ENCODE measurements at regions not wholly inside any gene's neighbourhood (a gene's known extent, or its start where the extent isn't known, plus 50 kb on each side); places are given as distances from the start of the nearest gene placed in this dataset.

GRCh38 chr5:32512926-32513325 lies 68.4 kb upstream of the ZFR start:
- Histone ChIP-seq H3K4me3 (replicated peaks in 1 of 3; ENCODE audit: low read depth in 2 of 3, low read length in 3 of 3) (no peak overlapping the region), H2AFZ (ENCODE audit: insufficient read depth, low read depth, low read length, poor library complexity, severe bottlenecking) (no peak overlapping the region), H3K4me1 (ENCODE audit: control insufficient read depth in 1 of 2, insufficient read depth in 2 of 2, low read length in 2 of 2) (peaks cover 31 to 32% of the 10 kb centered on the region in 2 donors), H3K36me3 (replicated peaks in 1 of 2; ENCODE audit: control insufficient read depth in 1 of 2, insufficient read depth in 2 of 2, low read length in 2 of 2) (no peaks in the 10 kb centered on the region), H3K9me3 (replicated peaks in 1 of 2; ENCODE audit: control insufficient read depth in 1 of 2, insufficient read depth in 1 of 2, low read length in 2 of 2) (no peaks in the 10 kb centered on the region), H3K9ac (ENCODE audit: insufficient read depth, low read length, poor library complexity, severe bottlenecking) (no peak overlapping the region), H4K20me1 (ENCODE audit: insufficient read depth, low read length) (no peaks in the 10 kb centered on the region), H3K79me2 (ENCODE audit: insufficient read depth, low read length) (no peaks in the 10 kb centered on the region), H3K4me2 (replicated peaks; ENCODE audit: extremely low read depth, low read length, poor library complexity, severe bottlenecking) (no peak overlapping the region), H3K27ac (ENCODE audit: low read depth in 1 of 2, low read length in 2 of 2) (no peak overlapping the region), H3K27me3 (ENCODE audit: control insufficient read depth in 2 of 2, insufficient read depth in 2 of 2, low read length in 2 of 2) (no peaks in the 10 kb centered on the region)
- no CpG with 5 or more reads among the region's 2 CpGs for WGBS (ENCODE audit: insufficient coverage)
- peaks cover 0 to 5% (median 2%) of the 10 kb centered on the region in 7 donors for H3K9me3 Mint-ChIP-seq
- peaks cover 2 to 3% (median 3%) of the 10 kb centered on the region in 3 donors for H3K27me3 Mint-ChIP-seq (ENCODE audit: low read depth in 3 of 3)
- intact Hi-C loops (cut with micrococcal nuclease) = no loop called here
- no peak overlapping the region for H3K27ac Mint-ChIP-seq
- H3K36me3 Mint-ChIP-seq = no peaks in the 10 kb centered on the region
- no peak for DNase-seq
- TF ChIP-seq, protein P1, sequence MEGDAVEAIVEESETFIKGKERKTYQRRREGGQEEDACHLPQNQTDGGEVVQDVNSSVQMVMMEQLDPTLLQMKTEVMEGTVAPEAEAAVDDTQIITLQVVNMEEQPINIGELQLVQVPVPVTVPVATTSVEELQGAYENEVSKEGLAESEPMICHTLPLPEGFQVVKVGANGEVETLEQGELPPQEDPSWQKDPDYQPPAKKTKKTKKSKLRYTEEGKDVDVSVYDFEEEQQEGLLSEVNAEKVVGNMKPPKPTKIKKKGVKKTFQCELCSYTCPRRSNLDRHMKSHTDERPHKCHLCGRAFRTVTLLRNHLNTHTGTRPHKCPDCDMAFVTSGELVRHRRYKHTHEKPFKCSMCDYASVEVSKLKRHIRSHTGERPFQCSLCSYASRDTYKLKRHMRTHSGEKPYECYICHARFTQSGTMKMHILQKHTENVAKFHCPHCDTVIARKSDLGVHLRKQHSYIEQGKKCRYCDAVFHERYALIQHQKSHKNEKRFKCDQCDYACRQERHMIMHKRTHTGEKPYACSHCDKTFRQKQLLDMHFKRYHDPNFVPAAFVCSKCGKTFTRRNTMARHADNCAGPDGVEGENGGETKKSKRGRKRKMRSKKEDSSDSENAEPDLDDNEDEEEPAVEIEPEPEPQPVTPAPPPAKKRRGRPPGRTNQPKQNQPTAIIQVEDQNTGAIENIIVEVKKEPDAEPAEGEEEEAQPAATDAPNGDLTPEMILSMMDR (IDR thresholded peaks at IDR 0.05) = no peak
- peaks cover 39% of the 10 kb centered on the region for H3K4me1 Mint-ChIP-seq
- H3K4me3 Mint-ChIP-seq = no peak overlapping the region

- TF ChIP-seq, protein P1 (IDR thresholded peaks at IDR 0.05) = no peak
- WGBS (ENCODE audit: insufficient coverage) = 95% methylated on average over 3 of the region's 9 CpGs
Observed at GRCh38 chr5:32511776-32512374, 67.3 kb upstream of the ZFR start.

More at GRCh38 chr5:32511776-32512374, 67.3 kb upstream of the ZFR start:
- H3K27ac Mint-ChIP-seq = no peak overlapping the region
- Histone ChIP-seq H3K79me2 (ENCODE audit: insufficient read depth, low read length) (no peaks in the 10 kb centered on the region), H3K9ac (ENCODE audit: insufficient read depth, low read length, poor library complexity, severe bottlenecking) (no peak overlapping the region), H3K27ac (ENCODE audit: low read depth in 1 of 2, low read length in 2 of 2) (no peak overlapping the region), H3K36me3 (replicated peaks in 1 of 2; ENCODE audit: control insufficient read depth in 1 of 2, insufficient read depth in 2 of 2, low read length in 2 of 2) (no peaks in the 10 kb centered on the region), H3K4me3 (replicated peaks in 1 of 3; ENCODE audit: low read depth in 2 of 3, low read length in 3 of 3) (no peak overlapping the region), H3K4me1 (ENCODE audit: control insufficient read depth in 1 of 2, insufficient read depth in 2 of 2, low read length in 2 of 2) (peaks cover 31 to 33% of the 10 kb centered on the region in 2 donors), H3K9me3 (replicated peaks in 1 of 2; ENCODE audit: control insufficient read depth in 1 of 2, insufficient read depth in 1 of 2, low read length in 2 of 2) (no peaks in the 10 kb centered on the region), H2AFZ (ENCODE audit: insufficient read depth, low read depth, low read length, poor library complexity, severe bottlenecking) (no peak overlapping the region), H4K20me1 (ENCODE audit: insufficient read depth, low read length) (no peaks in the 10 kb centered on the region), H3K4me2 (replicated peaks; ENCODE audit: extremely low read depth, low read length, poor library complexity, severe bottlenecking) (no peak overlapping the region), H3K27me3 (ENCODE audit: control insufficient read depth in 2 of 2, insufficient read depth in 2 of 2, low read length in 2 of 2) (no peaks in the 10 kb centered on the region)
- H3K9me3 Mint-ChIP-seq = peaks cover 0 to 4% (median 2%) of the 10 kb centered on the region in 7 donors
- H3K4me1 Mint-ChIP-seq = peaks cover 44% of the 10 kb centered on the region
- intact Hi-C loops (cut with micrococcal nuclease) = no loop called here
- DNase-seq = no peak
- H3K4me3 Mint-ChIP-seq = no peak overlapping the region
- H3K36me3 Mint-ChIP-seq = no peaks in the 10 kb centered on the region
- H3K27me3 Mint-ChIP-seq (ENCODE audit: low read depth in 3 of 3) = peaks cover 0 to 3% (median under 1%) of the 10 kb centered on the region in 3 donors
